Bronchial epithelial cell (primary cell): ENCODE measurements at regions not wholly inside any gene's neighbourhood (a gene's known extent, or its start where the extent isn't known, plus 50 kb on each side); places are given as distances from the start of the nearest gene placed in this dataset.
"Not testable (repeated sequence)": the region's sequence is repeated elsewhere in the genome, so short reads cannot be mapped to it uniquely, and the experiment has no call there.

Experiments used
- DNase-seq: peaks from one replicate; pipeline ENCODE4 v3.0.0-alpha.2; 2010; ENCODE audit warnings: low read depth
- FAIRE-seq: peaks from 2 replicates; lab custom pipeline; 2011; peaks lifted over from hg19 to GRCh38; lab: Jason Lieb, UNC
- H3K27me3 ChIP-seq: 2 replicates; pipeline ENCODE4 v1.5.1; 2011; ENCODE audit warnings: low read length; ENCODE audit not compliant: control insufficient read depth, insufficient read depth
- H3K36me3 ChIP-seq: 2 replicates; pipeline ENCODE4 v1.5.1; 2011; ENCODE audit warnings: low read length; ENCODE audit not compliant: control insufficient read depth, insufficient read depth
- H3K4me3 ChIP-seq: 2 replicates; pipeline ENCODE4 v1.5.1; 2011; ENCODE audit warnings: mild to moderate bottlenecking, low read depth, low read length, control low read depth
- CTCF ChIP-seq: IDR thresholded peaks from 2 replicates; pipeline ENCODE4 v1.5.1; 2011; ENCODE audit warnings: mild to moderate bottlenecking, moderate library complexity, low read length, control low read depth, inconsistent platforms; ENCODE audit not compliant: insufficient read depth, severe bottlenecking

GRCh38 chr1:159641221-159641620 lies 53.6 kb downstream of the APCS start:
- no peak for TF ChIP-seq CTCF
- Histone ChIP-seq H3K4me3 (no peak overlapping the region), H3K27me3 (no peaks in the 10 kb centered on the region), H3K36me3 (no peaks in the 10 kb centered on the region)
- no peak for FAIRE-seq
- DNase-seq, result no peak

GRCh38 chr1:159646687-159647086 lies 59.1 kb downstream of the APCS start:
- no peak overlapping the region for H3K4me3 ChIP-seq
- TF ChIP-seq CTCF, result no peak
- FAIRE-seq (no peak), DNase-seq (no peak)
- H3K36me3 ChIP-seq, result no peaks in the 10 kb centered on the region
- H3K27me3 ChIP-seq, result no peaks in the 10 kb centered on the region

- FAIRE-seq (no peak), DNase-seq (peak; percentile 18)
- no peak overlapping the region for H3K4me3 ChIP-seq
- H3K36me3 ChIP-seq, result no peaks in the 10 kb centered on the region
- no peaks in the 10 kb centered on the region for H3K27me3 ChIP-seq
- no peak for TF ChIP-seq CTCF
Observed at GRCh38 chr1:159647616-159648015, 60.0 kb downstream of the APCS start.

- no peak overlapping the region for H3K4me3 ChIP-seq
- no peaks in the 10 kb centered on the region for H3K27me3 ChIP-seq
- DNase-seq, result no peak
- TF ChIP-seq CTCF, result no peak
- no peaks in the 10 kb centered on the region for H3K36me3 ChIP-seq
- no peak for FAIRE-seq
Observed at GRCh38 chr1:159652506-159652905, 61.9 kb downstream of the CRP start.

- Histone ChIP-seq H3K27me3 (no peaks in the 10 kb centered on the region), H3K4me3 (no peak overlapping the region), H3K36me3 (no peaks in the 10 kb centered on the region)
- no peak for FAIRE-seq
- no peak for DNase-seq
- TF ChIP-seq CTCF, result no peak
Observed at GRCh38 chr1:159653201-159653600, 61.2 kb downstream of the CRP start.

GRCh38 chr1:159657477-159657876 lies 56.9 kb downstream of the CRP start:
- H3K27me3 ChIP-seq, H3K4me3 ChIP-seq, FAIRE-seq, H3K36me3 ChIP-seq, DNase-seq: not testable (repeated sequence)
